DMS114 treated with DMSO at 0.1 percent for 48 hours (cell line): ENCODE measurements at regions not wholly inside any gene's neighbourhood (a gene's known extent, or its start where the extent isn't known, plus 50 kb on each side); places are given as distances from the start of the nearest gene placed in this dataset.

Experiments
- DNase-seq: peaks from one replicate; lab custom pipeline; 2025; ENCODE audit not compliant: unreplicated experiment; lab: John Stamatoyannopoulos, UW

DNA sequence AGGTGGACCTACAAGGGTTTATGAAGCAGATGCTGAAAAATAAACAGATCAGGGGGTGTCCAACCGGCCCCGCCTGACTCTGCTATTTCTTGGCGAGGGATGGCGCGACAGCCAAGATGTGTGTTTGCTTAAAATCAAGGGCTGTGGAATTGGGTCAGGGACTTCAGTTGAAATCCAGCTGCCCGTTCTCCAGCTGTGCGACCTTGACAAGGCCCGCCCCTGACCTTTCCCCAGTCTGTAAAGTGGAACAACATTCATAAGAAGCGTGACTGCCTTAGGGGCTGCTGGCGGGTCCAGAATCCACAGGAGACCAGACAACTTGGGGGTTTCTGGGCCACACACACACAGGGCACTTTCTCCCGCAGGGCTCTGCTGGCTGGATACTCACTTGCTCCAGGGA lies 517.5 kb downstream of the PREX1 start:
- DNase-seq: no peak

- no peak for DNase-seq
Measured at GRCh38 chr20:48309293-48309692, 518.5 kb downstream of the PREX1 start.

DNA sequence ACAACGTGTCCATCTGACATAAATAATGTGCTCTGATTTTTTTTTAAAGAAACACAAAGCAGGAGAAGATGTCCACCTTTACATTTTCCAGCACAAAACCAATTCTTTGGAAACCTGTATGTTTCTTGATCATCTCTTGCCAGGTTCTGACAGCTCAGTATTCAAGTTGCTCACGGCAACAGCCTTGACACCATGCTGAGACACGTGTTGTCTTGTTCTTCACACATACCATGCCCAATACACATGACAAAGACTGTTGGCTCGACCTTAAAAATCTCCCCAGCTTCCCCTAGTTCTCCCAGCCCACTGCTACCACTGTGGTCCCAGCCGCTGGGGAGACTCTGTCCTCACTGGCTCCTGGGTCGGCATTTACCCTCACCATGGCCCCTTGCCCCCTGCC lies 518.9 kb downstream of the PREX1 start:
- DNase-seq: no peak

GRCh38 chr20:48308232-48308781 lies 519.5 kb downstream of the PREX1 start:
- DNase-seq: no peak

- DNase-seq: no peak
Measured at GRCh38 chr20:48307277-48307676, 520.5 kb downstream of the PREX1 start.

DNA sequence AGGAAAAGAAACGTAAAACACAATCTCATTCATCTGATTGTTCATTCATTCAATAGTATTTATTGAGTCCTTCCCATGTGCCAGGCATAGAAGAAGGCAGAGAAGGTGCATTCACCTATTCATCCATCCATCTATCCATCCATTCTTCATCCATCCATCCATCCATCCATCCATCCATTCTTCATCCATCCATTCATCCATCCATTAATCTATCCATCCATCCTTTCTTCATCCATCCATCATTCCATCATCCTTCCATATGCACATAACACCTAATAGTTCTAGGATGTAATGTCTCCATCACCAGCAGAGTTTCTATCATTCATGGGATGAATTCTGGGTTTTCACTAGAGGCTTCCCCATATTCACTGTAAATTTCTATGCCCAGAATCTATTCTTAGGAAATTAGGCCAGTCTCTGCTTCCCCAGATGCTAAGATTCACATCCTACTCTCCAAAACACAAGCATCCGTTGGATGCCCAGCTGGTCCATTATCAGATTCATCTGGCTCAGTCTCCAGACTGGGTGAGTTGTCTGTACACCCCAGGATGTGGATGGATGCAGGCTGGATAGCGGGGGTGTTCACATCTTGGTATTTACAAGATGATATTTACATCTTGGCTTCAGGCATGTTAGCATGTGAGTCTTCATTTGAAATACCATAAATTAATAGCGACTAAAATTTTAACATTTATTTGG lies 517.7 kb upstream of the SULF2 start:
- no peak for DNase-seq

GRCh38 chr20:48302149-48302548 lies 516.9 kb upstream of the SULF2 start:
- no peak for DNase-seq

DNA sequence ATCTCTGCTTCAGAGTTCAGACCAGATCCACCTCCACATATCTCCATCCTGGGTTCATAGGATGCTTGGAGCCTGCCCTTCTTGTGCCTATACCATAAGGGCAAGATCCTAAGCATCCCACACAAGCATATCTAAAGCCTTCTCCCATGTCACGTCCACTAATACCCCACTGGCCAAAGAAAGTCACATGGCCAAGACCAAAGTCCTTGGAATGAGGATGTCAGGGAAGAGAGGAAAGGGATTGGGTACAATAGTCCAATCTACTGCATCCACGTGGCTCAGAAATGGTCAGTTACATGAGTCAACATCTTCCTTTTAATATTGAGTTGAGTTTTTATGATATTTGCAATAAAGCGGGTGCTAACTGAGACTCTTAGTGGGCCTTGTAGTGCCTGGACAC lies 515.9 kb upstream of the SULF2 start:
- DNase-seq: no peak

DNA sequence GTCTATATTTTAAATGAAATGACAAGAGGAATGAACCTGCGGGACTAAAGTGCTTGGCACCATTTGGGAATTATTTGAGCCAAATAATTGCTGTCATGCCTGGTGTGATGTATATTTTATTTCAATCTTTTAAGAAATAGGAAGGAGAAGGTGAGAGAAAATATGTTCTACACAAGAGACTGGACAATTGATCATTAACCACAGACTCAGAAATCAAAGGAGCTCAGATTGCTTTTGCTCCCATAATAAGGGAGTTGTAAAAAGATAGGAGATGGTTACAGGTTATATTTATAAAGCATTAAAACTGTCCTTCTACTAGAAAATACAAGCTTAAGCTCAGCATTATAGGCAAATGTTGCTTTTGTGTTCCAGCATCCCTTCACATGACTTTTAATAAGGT lies 515.2 kb upstream of the SULF2 start:
- DNase-seq: no peak

DNA sequence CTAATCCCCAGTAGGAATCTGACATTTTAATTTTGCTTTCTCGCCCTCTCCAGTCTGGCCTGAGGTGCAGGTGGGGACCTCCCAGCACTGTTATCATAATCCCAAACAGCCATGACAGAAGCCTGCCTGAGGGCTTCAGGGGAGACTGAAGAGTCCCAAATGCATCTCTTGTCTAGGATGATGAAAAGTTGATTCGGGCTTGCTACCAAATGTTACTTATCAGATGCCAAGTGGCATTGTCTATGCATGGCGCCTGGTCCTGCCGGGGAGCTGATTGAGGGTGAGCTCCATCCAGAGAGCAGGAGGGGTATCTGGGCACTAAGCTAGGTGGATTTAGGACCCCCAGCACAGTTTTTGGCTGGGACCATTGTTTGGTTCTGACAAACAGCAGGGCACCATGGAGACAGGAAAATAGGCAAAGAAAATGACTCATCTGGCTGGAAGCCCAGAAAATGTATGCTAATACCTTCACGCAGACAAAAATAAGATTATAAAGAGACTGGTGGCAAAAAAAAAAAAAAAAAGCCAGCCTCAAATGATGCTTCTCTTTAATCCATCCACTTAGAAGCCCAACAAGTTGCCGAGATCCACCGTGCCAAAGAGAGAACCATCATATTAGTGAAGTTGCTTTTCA lies 513.7 kb upstream of the SULF2 start:
- DNase-seq: no peak

DNA sequence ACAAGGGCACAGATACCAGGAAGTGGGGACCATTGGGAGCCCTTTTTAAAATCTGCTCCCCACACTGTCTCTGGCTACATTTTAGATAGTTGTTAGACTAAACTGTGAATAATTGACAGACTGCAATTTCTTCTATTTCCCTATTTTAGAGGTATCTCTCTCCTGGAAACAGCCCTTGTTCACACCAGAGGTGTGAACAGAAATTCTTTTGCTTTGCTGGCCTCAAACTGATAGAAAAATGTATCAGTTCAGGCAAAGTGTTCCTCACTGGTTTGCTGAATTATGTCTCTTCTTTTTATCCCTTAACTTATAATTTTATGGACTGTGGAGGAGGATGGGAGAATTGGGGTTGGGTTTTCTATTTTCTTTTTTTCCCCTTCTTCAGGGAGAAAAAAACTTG lies 513.2 kb upstream of the SULF2 start:
- no peak for DNase-seq

DNA sequence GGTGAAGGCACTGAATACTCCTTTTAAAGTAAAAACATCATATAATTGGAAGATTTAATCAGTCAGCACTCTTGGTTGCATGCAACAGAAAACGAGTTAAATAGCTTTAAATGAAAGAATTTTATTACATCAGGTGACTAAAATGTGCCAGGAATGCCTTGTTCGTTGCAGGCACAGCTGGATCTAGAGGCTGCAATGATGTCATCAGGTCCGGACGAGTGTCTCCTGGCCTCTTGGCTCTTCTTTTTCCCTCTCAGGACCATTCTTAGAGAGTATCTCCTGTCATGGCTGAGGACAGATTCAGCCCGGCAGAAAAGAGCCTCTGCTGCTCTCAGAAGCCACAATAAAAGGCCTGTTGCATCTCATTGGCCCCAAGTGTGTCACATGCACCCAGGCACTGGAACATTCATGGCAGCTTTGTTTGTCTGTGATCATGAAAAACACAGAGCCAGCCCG lies 510.7 kb upstream of the SULF2 start:
- no peak for DNase-seq

- DNase-seq: no peak
Measured at GRCh38 chr20:48295445-48295903, 510.2 kb upstream of the SULF2 start.

GRCh38 chr20:48294942-48295341 lies 509.7 kb upstream of the SULF2 start:
- DNase-seq: no peak

- no peak for DNase-seq
Measured at GRCh38 chr20:48294196-48294595, 508.9 kb upstream of the SULF2 start.

DNA sequence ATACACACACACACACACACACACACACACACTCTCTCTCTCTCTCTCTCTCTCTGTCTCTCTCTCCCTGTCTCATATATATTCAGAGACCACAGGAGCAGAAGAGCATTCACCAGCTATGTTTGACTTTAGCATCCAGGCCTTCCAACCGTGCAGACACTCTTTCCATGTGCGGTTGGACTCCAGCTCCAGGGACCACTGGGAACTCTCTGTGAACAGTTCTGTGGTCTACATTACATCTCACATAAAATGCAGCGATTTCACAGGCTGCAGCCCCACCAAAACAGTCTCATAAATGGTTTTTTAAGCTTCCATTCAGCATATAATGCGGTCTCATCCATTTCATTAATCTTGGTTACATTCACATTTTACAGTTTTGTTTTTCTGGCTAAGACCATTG lies 508.4 kb upstream of the SULF2 start:
- no peak for DNase-seq

DNA sequence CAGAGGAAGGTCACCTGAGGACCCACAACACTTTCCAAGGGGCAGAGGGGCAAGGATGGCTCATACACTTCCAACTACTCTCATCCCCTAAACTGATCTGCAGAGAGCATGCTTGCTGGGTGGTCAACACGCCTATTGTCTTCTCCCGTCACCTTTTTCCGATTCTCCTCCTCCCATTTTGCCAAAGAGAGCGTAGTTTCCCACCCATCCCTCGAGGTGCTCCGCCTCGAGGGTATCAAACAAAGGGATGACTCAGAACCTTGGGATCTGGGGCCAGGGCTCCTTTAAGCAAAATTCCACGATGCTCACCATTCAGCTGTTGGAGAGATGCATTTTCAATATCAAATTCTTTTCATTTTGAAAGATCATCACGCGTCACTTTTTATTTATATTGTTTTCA lies 507.5 kb upstream of the SULF2 start:
- DNase-seq: no peak

DNA sequence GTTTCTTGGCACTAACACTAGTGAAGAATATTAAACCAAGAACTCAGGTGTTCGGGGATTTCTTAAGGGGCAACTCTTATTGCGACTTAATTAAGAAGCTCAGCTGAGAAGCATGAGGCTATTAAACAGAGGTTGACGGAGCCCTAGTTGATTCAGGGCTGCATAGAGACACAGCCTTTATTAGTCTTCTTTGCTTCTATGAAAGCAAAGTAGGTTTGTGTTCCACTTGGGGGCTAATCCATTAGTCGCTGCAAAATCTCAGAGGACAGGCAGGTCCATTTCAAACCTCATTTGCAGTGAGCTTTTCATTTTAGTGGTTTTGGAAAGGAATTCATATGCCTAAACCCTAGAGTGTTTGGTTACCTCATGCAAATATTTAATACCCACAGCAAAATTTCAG lies 506.6 kb upstream of the SULF2 start:
- DNase-seq: no peak

- DNase-seq: no peak
Measured at GRCh38 chr20:48288930-48289507, 503.7 kb upstream of the SULF2 start.

GRCh38 chr20:48287552-48288170 lies 502.4 kb upstream of the SULF2 start:
- DNase-seq: no peak

DNA sequence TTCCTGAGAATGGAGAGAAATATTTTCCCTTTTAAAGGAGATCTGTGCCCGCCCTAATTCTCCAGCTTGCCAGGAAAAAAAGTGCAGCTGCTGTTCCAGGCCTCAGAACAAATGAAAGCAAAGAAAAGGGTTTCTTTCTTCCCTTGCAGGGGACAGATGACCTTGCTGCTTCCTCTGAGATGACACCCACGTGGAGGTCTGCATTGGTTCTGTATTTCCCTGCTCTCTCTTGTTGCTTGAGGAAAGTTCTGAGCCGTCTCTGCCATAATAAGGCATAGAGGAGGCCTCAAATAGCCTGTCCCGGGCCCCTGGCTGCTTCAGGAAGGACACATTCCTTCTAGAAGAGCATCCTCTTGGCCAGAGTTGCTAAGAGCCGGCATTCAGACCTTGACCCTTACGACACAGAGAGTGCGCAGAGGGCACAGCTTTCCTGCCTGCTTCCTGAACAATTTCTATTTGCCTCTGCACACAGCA lies 501.8 kb upstream of the SULF2 start:
- DNase-seq: no peak

DNA sequence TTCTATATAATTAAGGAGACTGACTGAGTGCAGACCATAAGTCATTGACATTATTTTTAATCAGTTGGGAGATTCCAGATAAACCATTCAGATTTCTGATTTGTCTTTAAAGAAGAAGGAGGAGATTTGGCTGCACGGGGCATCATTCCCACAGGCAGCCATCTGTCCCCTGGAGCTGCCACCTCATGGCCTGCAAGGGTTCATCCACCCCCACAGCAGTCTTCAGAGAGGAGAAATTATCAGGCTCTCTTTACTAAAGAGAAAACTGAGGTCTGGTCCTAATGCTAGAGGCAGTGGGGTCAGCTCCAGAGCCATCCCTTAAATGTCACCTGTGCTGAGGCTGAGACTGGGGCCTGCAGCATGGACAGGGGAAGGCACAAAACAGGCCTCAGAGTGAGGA lies 501.3 kb upstream of the SULF2 start:
- no peak for DNase-seq
